ENCODE measurements at regions not wholly inside any gene's neighbourhood (a gene's known extent, or its start where the extent isn't known, plus 50 kb on each side); places are given as distances from the start of the nearest gene placed in this dataset.

DNA sequence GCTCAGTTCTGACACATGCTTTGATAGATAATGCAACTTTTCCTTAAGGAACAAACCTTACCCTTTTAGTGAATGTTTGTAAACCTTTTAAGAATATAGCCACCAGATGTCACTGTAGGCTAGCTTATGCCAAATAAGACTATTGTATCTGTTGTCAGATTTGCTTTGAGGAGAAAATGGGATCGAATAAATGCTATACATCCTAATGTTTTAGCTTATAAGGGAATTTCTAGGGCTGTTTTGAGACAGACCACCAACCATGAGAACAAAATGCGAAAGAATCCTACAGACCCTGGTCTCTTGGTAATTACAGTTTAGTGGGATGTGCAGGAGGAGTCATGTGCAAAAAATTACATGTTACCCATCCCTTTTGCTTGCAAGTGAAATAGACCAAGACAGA lies 127.6 kb upstream of the NMUR2 start:
- no peaks in the 10 kb centered on the region for H3K4me1 Mint-ChIP-seq
- TF ChIP-seq, protein P1, sequence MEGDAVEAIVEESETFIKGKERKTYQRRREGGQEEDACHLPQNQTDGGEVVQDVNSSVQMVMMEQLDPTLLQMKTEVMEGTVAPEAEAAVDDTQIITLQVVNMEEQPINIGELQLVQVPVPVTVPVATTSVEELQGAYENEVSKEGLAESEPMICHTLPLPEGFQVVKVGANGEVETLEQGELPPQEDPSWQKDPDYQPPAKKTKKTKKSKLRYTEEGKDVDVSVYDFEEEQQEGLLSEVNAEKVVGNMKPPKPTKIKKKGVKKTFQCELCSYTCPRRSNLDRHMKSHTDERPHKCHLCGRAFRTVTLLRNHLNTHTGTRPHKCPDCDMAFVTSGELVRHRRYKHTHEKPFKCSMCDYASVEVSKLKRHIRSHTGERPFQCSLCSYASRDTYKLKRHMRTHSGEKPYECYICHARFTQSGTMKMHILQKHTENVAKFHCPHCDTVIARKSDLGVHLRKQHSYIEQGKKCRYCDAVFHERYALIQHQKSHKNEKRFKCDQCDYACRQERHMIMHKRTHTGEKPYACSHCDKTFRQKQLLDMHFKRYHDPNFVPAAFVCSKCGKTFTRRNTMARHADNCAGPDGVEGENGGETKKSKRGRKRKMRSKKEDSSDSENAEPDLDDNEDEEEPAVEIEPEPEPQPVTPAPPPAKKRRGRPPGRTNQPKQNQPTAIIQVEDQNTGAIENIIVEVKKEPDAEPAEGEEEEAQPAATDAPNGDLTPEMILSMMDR (IDR thresholded peaks at IDR 0.05; ENCODE audit: unreplicated experiment in 3 of 3), result peak; percentile 60 to 75 (median 63)
- no peaks in the 10 kb centered on the region for H3K27me3 Mint-ChIP-seq (ENCODE audit: low read depth)

DNA sequence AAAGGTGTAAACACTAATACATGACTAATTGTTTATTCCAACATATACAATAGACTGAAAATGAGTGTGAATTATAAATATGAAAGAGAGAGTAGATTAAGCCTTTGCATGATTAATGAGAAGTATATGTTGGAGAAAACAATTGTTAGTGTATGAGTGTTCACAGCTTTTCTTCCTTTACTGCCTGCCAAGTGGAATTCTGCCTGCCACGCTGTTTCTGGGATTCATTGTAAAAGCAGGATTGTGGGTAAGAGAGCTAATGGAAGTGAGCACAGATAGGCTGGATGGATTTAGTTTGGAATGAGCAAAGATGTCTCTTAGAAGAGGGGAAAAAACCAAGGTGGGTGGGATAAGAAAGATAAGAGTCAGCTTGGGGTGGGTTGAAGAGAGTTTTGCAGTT lies 129.6 kb upstream of the NMUR2 start:
- H3K4me3 Mint-ChIP-seq, result no peak overlapping the region
- no peaks in the 10 kb centered on the region for H3K27me3 Mint-ChIP-seq (ENCODE audit: low read depth)
- TF ChIP-seq, protein P1 (IDR thresholded peaks at IDR 0.05; ENCODE audit: unreplicated experiment in 3 of 3), result no peak
- no peaks in the 10 kb centered on the region for H3K4me1 Mint-ChIP-seq
- no peaks in the 10 kb centered on the region for H3K9me3 Mint-ChIP-seq
- no peak overlapping the region for H3K27ac Mint-ChIP-seq
- no peaks in the 10 kb centered on the region for H3K36me3 Mint-ChIP-seq (ENCODE audit: low read depth)

More for the DNA sequence above, 127.6 kb upstream of the NMUR2 start:
- H3K9me3 Mint-ChIP-seq, result no peaks in the 10 kb centered on the region
- no peaks in the 10 kb centered on the region for H3K36me3 Mint-ChIP-seq (ENCODE audit: low read depth)
- H3K4me3 Mint-ChIP-seq, result no peak overlapping the region
- no peak overlapping the region for H3K27ac Mint-ChIP-seq

DNA sequence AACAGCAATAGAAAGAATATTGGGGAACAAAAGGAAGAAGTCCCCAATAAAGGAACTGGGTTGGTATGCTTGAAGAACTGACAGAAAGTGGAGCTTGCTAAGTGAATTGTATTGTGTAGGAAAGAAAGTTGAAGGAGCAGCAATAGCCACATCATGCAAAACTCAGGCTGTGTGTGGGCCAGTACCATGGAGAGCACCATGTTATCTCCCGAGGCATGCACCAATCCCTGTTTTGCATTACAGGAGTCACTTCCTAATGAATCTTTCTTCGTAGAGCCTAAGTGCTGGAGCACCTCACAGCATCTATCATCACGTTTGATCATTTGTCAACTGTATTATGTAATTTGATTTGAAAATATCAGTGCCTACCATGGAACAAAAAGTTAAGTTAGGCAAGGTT lies 137.7 kb upstream of the NMUR2 start:
- TF ChIP-seq, protein P1 (IDR thresholded peaks at IDR 0.05; ENCODE audit: unreplicated experiment in 3 of 3), result no peak
- Mint-ChIP-seq H3K4me1 (no peaks in the 10 kb centered on the region), H3K9me3 (no peaks in the 10 kb centered on the region), H3K4me3 (no peak overlapping the region), H3K27me3 (ENCODE audit: low read depth) (peaks cover 9% of the 10 kb centered on the region), H3K27ac (no peak overlapping the region), H3K36me3 (ENCODE audit: low read depth) (no peaks in the 10 kb centered on the region)

DNA sequence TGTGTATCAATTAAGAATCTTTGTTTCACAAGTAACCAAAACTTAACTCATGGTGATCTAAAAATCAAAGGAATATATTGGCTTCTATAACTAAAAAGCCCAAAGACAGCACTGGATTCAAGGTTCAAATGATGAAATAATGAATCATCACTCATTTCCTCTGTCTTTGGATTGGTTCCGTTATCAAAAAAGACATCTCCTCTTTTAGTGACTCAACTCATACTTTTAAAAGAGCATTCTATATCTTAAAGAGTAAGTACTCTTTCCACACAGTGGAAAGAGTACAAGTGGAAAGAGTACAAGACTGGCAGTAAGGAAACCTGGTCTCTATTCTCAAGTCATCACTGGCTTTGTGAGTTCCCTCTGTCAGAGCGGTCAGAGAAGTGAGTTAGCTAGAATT lies 141.4 kb upstream of the NMUR2 start:
- Mint-ChIP-seq H3K27me3 (ENCODE audit: low read depth) (peaks cover 5% of the 10 kb centered on the region), H3K27ac (no peak overlapping the region), H3K9me3 (no peaks in the 10 kb centered on the region), H3K4me1 (no peaks in the 10 kb centered on the region), H3K4me3 (no peak overlapping the region), H3K36me3 (ENCODE audit: low read depth) (no peaks in the 10 kb centered on the region)
- TF ChIP-seq, protein P1 (IDR thresholded peaks at IDR 0.05; ENCODE audit: unreplicated experiment in 3 of 3), result no peak

DNA sequence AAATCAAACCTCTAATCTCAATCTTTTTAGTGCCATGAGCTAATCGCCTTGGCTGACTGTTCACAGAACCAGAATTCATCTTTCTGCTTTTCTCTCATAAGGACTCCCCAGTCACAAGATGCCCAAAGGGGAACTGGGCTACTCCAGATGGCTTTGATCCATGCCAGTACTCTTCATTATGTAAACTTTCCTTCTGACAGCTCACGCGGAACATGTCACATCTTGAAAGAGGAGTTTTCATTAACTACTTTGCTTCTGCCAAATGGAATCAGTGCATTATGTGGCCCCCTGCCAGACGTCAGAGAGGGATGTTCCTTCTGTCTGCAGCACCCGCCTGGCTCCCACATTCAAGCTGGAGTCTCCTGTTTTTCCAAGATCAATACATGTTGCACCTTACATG lies 142.1 kb upstream of the NMUR2 start:
- peaks cover 4% of the 10 kb centered on the region for H3K27me3 Mint-ChIP-seq (ENCODE audit: low read depth)
- H3K9me3 Mint-ChIP-seq, result no peaks in the 10 kb centered on the region
- no peaks in the 10 kb centered on the region for H3K4me1 Mint-ChIP-seq
- TF ChIP-seq, protein P1 (IDR thresholded peaks at IDR 0.05; ENCODE audit: unreplicated experiment in 3 of 3), result no peak
- no peak overlapping the region for H3K4me3 Mint-ChIP-seq
- no peaks in the 10 kb centered on the region for H3K36me3 Mint-ChIP-seq (ENCODE audit: low read depth)
- no peak overlapping the region for H3K27ac Mint-ChIP-seq

DNA sequence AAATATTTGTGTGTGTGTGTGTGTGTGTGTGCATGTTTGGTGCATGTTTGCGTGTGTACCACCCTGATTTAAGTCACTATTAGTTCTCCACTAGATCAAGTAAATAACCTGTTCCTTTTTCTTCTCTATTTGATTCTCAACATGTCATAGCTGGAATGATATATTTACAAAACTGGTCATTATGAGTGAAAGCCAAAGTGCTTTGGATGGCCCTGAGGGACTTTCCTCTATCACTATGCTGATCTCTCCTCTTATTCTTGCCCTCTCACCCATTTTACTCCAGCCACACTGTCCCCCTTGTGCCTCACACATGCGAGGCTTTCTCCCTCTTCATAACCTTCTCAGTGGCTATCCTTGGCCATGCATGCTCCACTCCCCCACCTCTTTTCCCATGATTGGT lies 144.6 kb upstream of the NMUR2 start:
- TF ChIP-seq, protein P1 (IDR thresholded peaks at IDR 0.05; ENCODE audit: unreplicated experiment in 3 of 3), result no peak
- Mint-ChIP-seq H3K4me1 (no peaks in the 10 kb centered on the region), H3K36me3 (ENCODE audit: low read depth) (no peaks in the 10 kb centered on the region), H3K27me3 (ENCODE audit: low read depth) (peaks cover 4% of the 10 kb centered on the region), H3K9me3 (no peaks in the 10 kb centered on the region), H3K27ac (no peak overlapping the region), H3K4me3 (no peak overlapping the region)

Measured in nephron (organoid).